ENCODE measurements at regions not wholly inside any gene's neighbourhood (a gene's known extent, or its start where the extent isn't known, plus 50 kb on each side); places are given as distances from the start of the nearest gene placed in this dataset.

- H3K4me1 Mint-ChIP-seq: no peaks in the 10 kb centered on the region
- peaks cover 100% of the 10 kb centered on the region for H3K36me3 Mint-ChIP-seq
- ATAC-seq: no peak
- H3K27ac Mint-ChIP-seq: no peak overlapping the region
- no peaks in the 10 kb centered on the region for H3K27me3 Mint-ChIP-seq
- no peak overlapping the region for H3K4me3 Mint-ChIP-seq
- H3K9me3 Mint-ChIP-seq: peaks cover 79% of the 10 kb centered on the region
These were observed 107.2 kb downstream of the SNRPN start for GRCh38 chr15:25061808-25062550.

DNA sequence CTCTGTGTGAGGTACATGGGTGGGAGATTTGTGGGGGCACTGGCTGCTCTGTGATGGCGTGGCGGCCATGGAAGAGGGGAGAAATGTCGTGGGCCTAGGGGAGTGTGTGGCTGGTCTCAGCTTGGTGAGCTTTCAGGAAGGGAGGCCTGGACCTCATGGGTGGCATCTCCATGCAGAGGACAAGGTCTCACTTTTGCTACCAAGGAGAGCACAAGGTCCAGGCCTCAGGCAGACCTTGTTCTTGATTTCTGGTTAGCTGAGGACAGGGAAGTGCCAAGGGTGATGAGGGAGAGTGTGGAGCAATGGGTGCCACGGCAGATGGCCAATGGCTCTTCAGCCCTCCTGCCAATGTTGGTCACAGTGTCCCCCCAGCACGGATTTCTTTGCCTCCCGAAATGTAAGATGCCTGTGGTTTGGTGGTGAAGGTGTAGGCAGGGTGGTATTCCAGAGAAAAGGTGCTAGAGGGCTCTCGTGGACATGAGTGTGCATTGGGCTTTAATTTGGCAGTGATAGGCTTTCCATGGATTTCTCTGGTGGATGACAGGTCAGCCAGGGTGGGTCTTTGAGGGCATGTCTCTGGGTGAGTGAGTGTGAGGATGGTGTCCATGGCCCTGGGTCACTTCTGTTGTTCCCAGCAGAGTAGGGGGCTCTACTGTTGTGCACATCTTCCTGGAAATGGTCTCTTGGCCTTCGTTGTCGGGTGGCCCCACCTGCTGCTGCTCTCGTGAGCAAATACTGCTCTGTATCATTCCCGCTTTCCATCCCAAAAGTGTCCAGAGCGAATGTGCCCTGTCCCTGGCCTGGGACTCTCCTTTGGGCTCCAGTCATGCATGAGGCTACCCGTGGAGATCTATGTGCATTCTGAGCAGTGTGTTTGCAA, 108.0 kb downstream of the SNRPN start:
- no peaks in the 10 kb centered on the region for H3K4me1 Mint-ChIP-seq
- H3K27ac Mint-ChIP-seq: no peak overlapping the region
- H3K9me3 Mint-ChIP-seq: peaks cover 78% of the 10 kb centered on the region
- ATAC-seq: no peak
- no peaks in the 10 kb centered on the region for H3K27me3 Mint-ChIP-seq
- no peak overlapping the region for H3K4me3 Mint-ChIP-seq
- peaks cover 100% of the 10 kb centered on the region for H3K36me3 Mint-ChIP-seq

GRCh38 chr15:25065286-25065685, 110.5 kb downstream of the SNRPN start:
- no peaks in the 10 kb centered on the region for H3K27me3 Mint-ChIP-seq
- peaks cover 75% of the 10 kb centered on the region for H3K9me3 Mint-ChIP-seq
- no peaks in the 10 kb centered on the region for H3K4me1 Mint-ChIP-seq
- H3K36me3 Mint-ChIP-seq: peaks cover 100% of the 10 kb centered on the region
- ATAC-seq: no peak
- no peak overlapping the region for H3K27ac Mint-ChIP-seq
- no peak overlapping the region for H3K4me3 Mint-ChIP-seq

GRCh38 chr15:25065876-25066275, 111.1 kb downstream of the SNRPN start:
- Mint-ChIP-seq H3K36me3 (peaks cover 100% of the 10 kb centered on the region), H3K9me3 (peaks cover 76% of the 10 kb centered on the region), H3K27ac (no peak overlapping the region), H3K4me1 (no peaks in the 10 kb centered on the region), H3K4me3 (no peak overlapping the region), H3K27me3 (no peaks in the 10 kb centered on the region)
- ATAC-seq: no peak

- Mint-ChIP-seq H3K36me3 (peaks cover 100% of the 10 kb centered on the region), H3K4me1 (no peaks in the 10 kb centered on the region), H3K27ac (no peak overlapping the region), H3K4me3 (no peak overlapping the region), H3K27me3 (no peaks in the 10 kb centered on the region), H3K9me3 (peaks cover 73% of the 10 kb centered on the region)
- no peak for ATAC-seq
These were observed 111.9 kb downstream of the SNRPN start for GRCh38 chr15:25066708-25067107.

DNA sequence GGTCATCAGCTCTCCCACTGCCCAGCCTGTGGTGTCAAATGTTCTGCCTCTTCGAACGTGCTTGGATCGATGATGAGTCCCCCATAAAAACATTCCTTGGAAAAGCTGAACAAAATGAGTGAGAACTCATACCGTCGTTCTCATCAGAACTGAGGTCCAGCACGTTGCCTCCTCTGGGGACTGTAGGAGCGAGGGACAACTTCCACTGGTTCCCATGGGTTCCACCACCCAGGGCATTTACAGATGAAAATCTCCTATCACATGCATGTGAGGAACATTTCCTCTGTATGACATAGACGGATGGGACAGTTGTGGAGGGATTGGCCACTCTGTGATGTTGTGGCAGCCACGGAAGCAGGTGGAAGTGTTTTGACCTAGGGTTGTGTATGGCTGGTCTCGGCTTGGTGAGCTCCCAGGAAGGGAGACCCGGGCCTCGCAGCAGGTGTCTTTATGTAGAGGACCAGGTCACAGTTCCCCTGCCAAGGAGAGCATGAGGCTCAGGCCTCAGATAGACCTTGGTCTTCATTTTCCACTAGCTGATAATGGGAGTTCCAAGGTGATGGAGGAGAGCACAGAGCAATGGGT, 113.0 kb downstream of the SNRPN start:
- Mint-ChIP-seq H3K9me3 (peaks cover 75% of the 10 kb centered on the region), H3K36me3 (peaks cover 100% of the 10 kb centered on the region), H3K27ac (no peak overlapping the region), H3K27me3 (no peaks in the 10 kb centered on the region), H3K4me1 (no peaks in the 10 kb centered on the region), H3K4me3 (no peak overlapping the region)
- ATAC-seq: no peak

GRCh38 chr15:25068696-25069095, 113.9 kb downstream of the SNRPN start:
- H3K27ac Mint-ChIP-seq: no peak overlapping the region
- no peak for ATAC-seq
- peaks cover 69% of the 10 kb centered on the region for H3K9me3 Mint-ChIP-seq
- no peak overlapping the region for H3K4me3 Mint-ChIP-seq
- H3K27me3 Mint-ChIP-seq: no peaks in the 10 kb centered on the region
- peaks cover 100% of the 10 kb centered on the region for H3K36me3 Mint-ChIP-seq
- H3K4me1 Mint-ChIP-seq: no peaks in the 10 kb centered on the region

GRCh38 chr15:25070353-25070963, 115.7 kb downstream of the SNRPN start:
- Mint-ChIP-seq H3K4me3 (no peak overlapping the region), H3K27me3 (no peaks in the 10 kb centered on the region), H3K27ac (no peak overlapping the region), H3K9me3 (peaks cover 64% of the 10 kb centered on the region), H3K4me1 (no peaks in the 10 kb centered on the region), H3K36me3 (peaks cover 100% of the 10 kb centered on the region)
- ATAC-seq: no peak

DNA sequence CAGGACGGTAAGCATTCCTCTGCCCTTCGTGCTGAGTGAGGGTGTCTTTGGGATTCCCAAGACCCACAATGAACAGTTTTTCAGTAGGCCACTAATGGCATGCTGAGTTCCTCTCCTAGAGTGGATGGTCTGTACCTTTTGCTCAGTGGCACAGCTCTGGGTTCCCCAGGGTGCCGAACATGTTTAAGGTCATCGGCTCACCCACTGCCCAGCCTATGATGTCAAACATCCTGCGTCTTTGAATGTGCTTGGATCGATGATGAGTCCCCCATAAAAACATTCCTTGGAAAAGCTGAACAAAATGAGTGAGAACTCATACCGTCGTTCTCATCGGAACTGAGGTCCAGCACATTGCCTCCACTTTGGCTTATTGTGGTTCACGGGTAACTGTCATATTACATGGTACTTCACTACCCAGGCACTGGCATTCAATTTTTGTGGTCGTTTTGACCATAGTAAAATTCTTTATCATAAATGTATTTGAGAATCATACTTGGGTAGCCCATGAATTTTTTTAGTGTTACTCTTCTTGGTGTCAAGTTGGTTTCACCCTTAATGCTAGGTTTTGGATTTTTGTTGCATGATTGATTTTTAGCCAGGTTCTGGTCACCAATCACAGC, 118.2 kb downstream of the SNRPN start:
- no peak overlapping the region for H3K4me3 Mint-ChIP-seq
- ATAC-seq: no peak
- no peaks in the 10 kb centered on the region for H3K4me1 Mint-ChIP-seq

DNA sequence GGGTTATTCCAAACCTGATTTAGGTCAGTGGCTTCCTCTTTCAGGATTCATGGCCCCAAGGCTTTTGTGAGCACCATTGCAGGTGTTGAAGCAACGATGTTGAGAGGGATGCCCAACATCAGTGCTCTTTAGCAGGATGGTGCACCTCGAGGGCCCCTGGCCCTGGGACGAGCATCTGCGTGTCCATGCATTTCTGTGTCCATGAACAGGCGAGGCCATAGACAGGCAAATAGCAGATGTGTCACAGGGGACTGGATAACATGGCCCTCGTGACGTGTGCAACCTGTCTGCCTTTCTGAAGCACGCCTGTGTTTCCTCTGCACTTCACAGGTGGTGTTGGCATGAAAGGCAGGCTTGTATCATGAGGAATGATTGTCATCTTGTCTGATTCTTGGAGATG, 132.3 kb downstream of the SNRPN start:
- Mint-ChIP-seq H3K36me3 (peaks cover 100% of the 10 kb centered on the region), H3K4me1 (no peaks in the 10 kb centered on the region), H3K4me3 (no peak overlapping the region), H3K27me3 (no peaks in the 10 kb centered on the region), H3K27ac (no peak overlapping the region), H3K9me3 (peaks cover 41% of the 10 kb centered on the region)
- ATAC-seq: no peak

More for the DNA sequence above, 118.2 kb downstream of the SNRPN start:
- H3K27me3 Mint-ChIP-seq: no peaks in the 10 kb centered on the region
- peaks cover 100% of the 10 kb centered on the region for H3K36me3 Mint-ChIP-seq
- no peak overlapping the region for H3K27ac Mint-ChIP-seq
- peaks cover 60% of the 10 kb centered on the region for H3K9me3 Mint-ChIP-seq

GRCh38 chr15:25088261-25088790, 133.5 kb downstream of the SNRPN start:
- H3K27me3 Mint-ChIP-seq: no peaks in the 10 kb centered on the region
- H3K4me3 Mint-ChIP-seq: no peak overlapping the region
- ATAC-seq: no peak
- H3K9me3 Mint-ChIP-seq: peaks cover 31% of the 10 kb centered on the region
- H3K4me1 Mint-ChIP-seq: no peaks in the 10 kb centered on the region
- H3K27ac Mint-ChIP-seq: no peak overlapping the region
- H3K36me3 Mint-ChIP-seq: peaks cover 100% of the 10 kb centered on the region

DNA sequence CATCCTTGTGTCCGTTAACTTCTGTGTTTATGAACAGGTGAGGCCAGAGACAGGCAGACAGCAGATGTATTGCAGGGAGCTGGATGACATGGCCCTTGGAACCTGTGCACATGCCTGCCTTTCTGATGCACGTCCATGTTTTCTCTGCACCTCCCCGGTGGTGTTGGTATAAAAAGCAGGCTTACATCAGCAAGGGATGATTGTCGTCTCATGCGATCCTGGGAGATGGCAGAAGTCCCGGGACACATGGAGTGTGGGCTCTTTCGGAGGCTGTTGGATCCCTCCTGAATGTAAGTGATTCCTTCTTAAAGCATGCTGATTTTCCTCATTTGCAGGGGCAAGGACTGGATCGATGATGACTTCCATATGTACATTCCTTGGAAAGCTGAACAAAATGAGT, 134.8 kb downstream of the SNRPN start:
- no peak for ATAC-seq
- Mint-ChIP-seq H3K27me3 (no peaks in the 10 kb centered on the region), H3K9me3 (peaks cover 36% of the 10 kb centered on the region), H3K4me3 (no peak overlapping the region), H3K36me3 (peaks cover 100% of the 10 kb centered on the region), H3K27ac (no peak overlapping the region), H3K4me1 (no peaks in the 10 kb centered on the region)

GRCh38 chr15:25090073-25090733, 135.4 kb downstream of the SNRPN start:
- H3K27me3 Mint-ChIP-seq: no peaks in the 10 kb centered on the region
- no peak overlapping the region for H3K4me3 Mint-ChIP-seq
- H3K27ac Mint-ChIP-seq: no peak overlapping the region
- no peaks in the 10 kb centered on the region for H3K4me1 Mint-ChIP-seq
- peaks cover 100% of the 10 kb centered on the region for H3K36me3 Mint-ChIP-seq
- ATAC-seq: no peak
- H3K9me3 Mint-ChIP-seq: peaks cover 38% of the 10 kb centered on the region

GRCh38 chr15:25091421-25092158, 136.8 kb downstream of the SNRPN start:
- peaks cover 99% of the 10 kb centered on the region for H3K36me3 Mint-ChIP-seq
- H3K4me1 Mint-ChIP-seq: no peaks in the 10 kb centered on the region
- H3K27ac Mint-ChIP-seq: no peak overlapping the region
- no peaks in the 10 kb centered on the region for H3K27me3 Mint-ChIP-seq
- ATAC-seq: no peak
- H3K4me3 Mint-ChIP-seq: no peak overlapping the region
- H3K9me3 Mint-ChIP-seq: peaks cover 38% of the 10 kb centered on the region

Data from stimulated activated memory B cell treated with anti-CD40 and anti-IgM and Interleukin-4, amounts not matched to agents 10 μg/mL and 1 μg/mL and 100 μg/mL, for 72 hours (primary cell).